GM23338 (cell line): ENCODE measurements at regions not wholly inside any gene's neighbourhood (a gene's known extent, or its start where the extent isn't known, plus 50 kb on each side); places are given as distances from the start of the nearest gene placed in this dataset.

ENCODE experiments used
- ATAC-seq: fragments of 200-7000 bp; cut with Tn5 transposase; 3 replicates; pipeline ENCODE4 v1.9.1; 2020
- DNase-seq: peaks from one replicate; pipeline ENCODE4 v3.0.0-alpha.2; 2015; ENCODE audit warnings: low spot score
- H2AFZ ChIP-seq: fragments of 200-600 bp; sonication (generic); 2 replicates; pipeline ENCODE4 v1.8.0; 2016; ENCODE audit warnings: antibody characterized with exemption, mild to moderate bottlenecking, moderate library complexity
- H3F3A ChIP-seq: fragments of 200-600 bp; sonication (generic); replicated peaks from 2 replicates; pipeline ENCODE4 v1.8.0; 2017; ENCODE audit warnings: antibody characterized with exemption, mixed run types, low read depth
- H3K27ac ChIP-seq: fragments of 200-600 bp; sonication (generic); 2 replicates; pipeline ENCODE4 v1.6.1; 2016; ENCODE audit warnings: low read depth
- H3K27me3 ChIP-seq: fragments of 200-600 bp; sonication (generic); 2 replicates; pipeline ENCODE4 v1.8.0; 2016; ENCODE audit warnings: mild to moderate bottlenecking, mixed run types, moderate library complexity; ENCODE audit not compliant: insufficient read depth
- H3K36me3 ChIP-seq: fragments of 200-600 bp; sonication (generic); 2 replicates; pipeline ENCODE4 v1.8.0; 2016; ENCODE audit warnings: mild to moderate bottlenecking; ENCODE audit not compliant: insufficient read depth
- H3K4me1 ChIP-seq: fragments of 200-600 bp; sonication (generic); 2 replicates; pipeline ENCODE4 v1.8.0; 2016; ENCODE audit warnings: mild to moderate bottlenecking, moderate library complexity; ENCODE audit not compliant: insufficient read depth
- H3K4me2 ChIP-seq: fragments of 200-600 bp; sonication (generic); 2 replicates; pipeline ENCODE4 v1.7.1; 2017; ENCODE audit warnings: mixed run types
- H3K4me3 ChIP-seq: fragments of 200-600 bp; sonication (generic); 2 replicates; pipeline ENCODE4 v1.6.1; 2016; ENCODE audit warnings: mixed run types
- H3K79me2 ChIP-seq: fragments of 200-600 bp; sonication (generic); replicated peaks from 2 replicates; pipeline ENCODE4 v1.8.0; 2017; ENCODE audit warnings: mild to moderate bottlenecking; ENCODE audit not compliant: insufficient read depth
- H3K9me2 ChIP-seq: fragments of 200-600 bp; sonication (generic); 2 replicates; pipeline ENCODE4 v1.8.0; 2017; ENCODE audit not compliant: insufficient read depth
- H4K20me1 ChIP-seq: fragments of 200-600 bp; sonication (generic); replicated peaks from 2 replicates; pipeline ENCODE4 v1.8.0; 2017; ENCODE audit warnings: mild to moderate bottlenecking; ENCODE audit not compliant: insufficient read depth
- H3K27ac Mint-ChIP-seq: 2 replicates; pipeline ENCODE4 v1.8.0; 2020; ENCODE audit warnings: inconsistent platforms, mild to moderate bottlenecking, moderate library complexity, mixed read lengths
- H3K27me3 Mint-ChIP-seq: 3 replicates; pipeline ENCODE4 v1.8.0; 2022; ENCODE audit warnings: low read depth, mild to moderate bottlenecking, moderate library complexity, mixed read lengths, inconsistent platforms; ENCODE audit not compliant: insufficient read depth, poor library complexity
- H3K36me3 Mint-ChIP-seq: 3 replicates; pipeline ENCODE4 v1.8.0; 2021; ENCODE audit warnings: low read depth, mild to moderate bottlenecking, inconsistent platforms, moderate library complexity, mixed read lengths
- H3K4me1 Mint-ChIP-seq: 3 replicates; pipeline ENCODE4 v1.8.0; 2020; ENCODE audit warnings: mild to moderate bottlenecking, inconsistent platforms, mixed read lengths
- H3K4me3 Mint-ChIP-seq: 3 replicates; pipeline ENCODE4 v1.8.0; 2021; ENCODE audit warnings: moderate library complexity, mild to moderate bottlenecking, inconsistent platforms, mixed read lengths
- H3K9me3 Mint-ChIP-seq: 3 replicates; pipeline ENCODE4 v1.8.0; 2020; ENCODE audit warnings: moderate library complexity, mild to moderate bottlenecking, inconsistent platforms, mixed read lengths
- CREB1 ChIP-seq: fragments of 250-450 bp; sonication (Bioruptor Pico); IDR thresholded peaks from 2 replicates; pipeline ENCODE4 v1.5.0; 2020; ENCODE audit warnings: low read depth, mild to moderate bottlenecking, moderate library complexity
- EZH2 ChIP-seq: fragments of 200-600 bp; sonication (generic); IDR thresholded peaks from one replicate; pipeline ENCODE4 v1.8.0; 2017; ENCODE audit warnings: antibody characterized with exemption, mild to moderate bottlenecking, low read depth; ENCODE audit not compliant: unreplicated experiment
- EZH2phosphoT487 ChIP-seq: fragments of 200-600 bp; sonication (generic); IDR thresholded peaks from one replicate; pipeline ENCODE4 v1.8.1; 2018; ENCODE audit warnings: antibody characterized with exemption; ENCODE audit not compliant: unreplicated experiment
- JUNB ChIP-seq: IDR thresholded peaks from one replicate; pipeline ENCODE4 v1.6.1; 2016; ENCODE audit warnings: antibody characterized with exemption; ENCODE audit not compliant: unreplicated experiment
- NANOG ChIP-seq: IDR thresholded peaks from 2 replicates; pipeline ENCODE4 v1.6.1; 2016; ENCODE audit warnings: antibody characterized with exemption, borderline replicate concordance
- POLR2AphosphoS5 ChIP-seq: IDR thresholded peaks from 2 replicates; pipeline ENCODE4 v1.6.1; 2016; ENCODE audit warnings: antibody characterized with exemption, low read depth
- STAT1 ChIP-seq: IDR thresholded peaks from one replicate; pipeline ENCODE4 v1.6.1; 2016; ENCODE audit warnings: antibody characterized with exemption; ENCODE audit not compliant: unreplicated experiment
- ZNF114 ChIP-seq: fragments of 250-450 bp; sonication (Bioruptor Pico); IDR thresholded peaks from 2 replicates; pipeline ENCODE4 v1.5.0; 2020; ENCODE audit warnings: mild to moderate bottlenecking, moderate library complexity
- ZNF331 ChIP-seq: fragments of 250-450 bp; sonication (Bioruptor Pico); IDR thresholded peaks from 2 replicates; pipeline ENCODE4 v1.5.0; 2020; ENCODE audit warnings: low read depth, mild to moderate bottlenecking, moderate library complexity
- TF ChIP-seq, protein P1 (sequence below): IDR thresholded peaks from 2 replicates; pipeline ENCODE4 v1.6.1; 2016; ENCODE audit warnings: antibody characterized with exemption
- TF ChIP-seq, protein P2 (sequence below): IDR thresholded peaks from one replicate; pipeline ENCODE4 v1.6.1; 2018; ENCODE audit warnings: antibody characterized with exemption; ENCODE audit not compliant: unreplicated experiment
- TF ChIP-seq, protein P3 (sequence below): fragments of 250-450 bp; sonication (Bioruptor Pico); IDR thresholded peaks from 2 replicates; pipeline ENCODE4 v1.5.0; 2020; ENCODE audit warnings: mild to moderate bottlenecking, moderate library complexity
- TF ChIP-seq, protein P4 (sequence below), 2 experiments: fragments of 200-600 bp in 1 of 2; sonication (generic) in 1 of 2; conservative IDR thresholded peaks; 2 replicates each; pipeline versions ENCODE4 v1.5.1 to v1.6.1; 2016 to 2017; ENCODE audit warnings: antibody characterized with exemption in 2 of 2, low read depth in 2 of 2, mild to moderate bottlenecking in 2 of 2, moderate library complexity in 1 of 2

DNA sequence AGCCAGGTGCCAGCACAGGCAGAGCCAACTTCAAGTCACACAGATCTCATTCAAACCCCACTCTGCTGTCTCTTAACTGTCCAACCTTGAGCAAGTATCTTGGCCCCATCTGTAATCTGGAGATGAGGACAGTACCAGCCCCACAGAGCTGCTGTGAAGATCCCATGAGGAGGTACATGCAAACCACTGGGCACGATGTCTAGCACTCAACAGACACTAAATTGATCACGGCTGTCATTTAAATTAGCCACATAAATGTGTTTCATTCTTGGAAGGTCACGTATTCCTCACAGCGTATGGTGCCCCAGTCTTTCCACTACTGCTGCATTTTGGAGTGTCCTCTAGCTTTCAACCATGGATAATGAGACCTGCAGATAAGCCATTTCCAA is 167.6 kb upstream of the ID2 start:
- Mint-ChIP-seq H3K36me3 (peaks cover 22% of the 10 kb centered on the region), H3K27me3 (peaks cover 6% of the 10 kb centered on the region), H3K9me3 (peaks cover 33% of the 10 kb centered on the region), H3K4me3 (no peak overlapping the region), H3K4me1 (no peaks in the 10 kb centered on the region; the same call in 2 of the 3 replicates), H3K27ac (no peak overlapping the region)
- H3F3A ChIP-seq: no peaks in the 10 kb centered on the region
- no peaks in the 10 kb centered on the region for H3K27me3 ChIP-seq
- H3K79me2 ChIP-seq: no peaks in the 10 kb centered on the region
- H3K9me2 ChIP-seq: no peaks in the 10 kb centered on the region
- no peaks in the 10 kb centered on the region for H3K4me1 ChIP-seq
- no peak for DNase-seq
- H3K4me3 ChIP-seq: no peak overlapping the region
- no peak for ATAC-seq
- H4K20me1 ChIP-seq: no peaks in the 10 kb centered on the region
- no peak overlapping the region for H3K4me2 ChIP-seq
- no peaks in the 10 kb centered on the region for H3K36me3 ChIP-seq
- TF ChIP-seq NANOG (no peak), JUNB (no peak), POLR2AphosphoS5 (no peak), CREB1 (CRISPR knock-in tag) (no peak), EZH2 (no peak), STAT1 (no peak), EZH2phosphoT487 (no peak), ZNF331 (no peak), ZNF114 (CRISPR knock-in tag) (no peak)
- TF ChIP-seq, protein P1, sequence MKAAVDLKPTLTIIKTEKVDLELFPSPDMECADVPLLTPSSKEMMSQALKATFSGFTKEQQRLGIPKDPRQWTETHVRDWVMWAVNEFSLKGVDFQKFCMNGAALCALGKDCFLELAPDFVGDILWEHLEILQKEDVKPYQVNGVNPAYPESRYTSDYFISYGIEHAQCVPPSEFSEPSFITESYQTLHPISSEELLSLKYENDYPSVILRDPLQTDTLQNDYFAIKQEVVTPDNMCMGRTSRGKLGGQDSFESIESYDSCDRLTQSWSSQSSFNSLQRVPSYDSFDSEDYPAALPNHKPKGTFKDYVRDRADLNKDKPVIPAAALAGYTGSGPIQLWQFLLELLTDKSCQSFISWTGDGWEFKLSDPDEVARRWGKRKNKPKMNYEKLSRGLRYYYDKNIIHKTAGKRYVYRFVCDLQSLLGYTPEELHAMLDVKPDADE: no peak
- TF ChIP-seq, protein P2, sequence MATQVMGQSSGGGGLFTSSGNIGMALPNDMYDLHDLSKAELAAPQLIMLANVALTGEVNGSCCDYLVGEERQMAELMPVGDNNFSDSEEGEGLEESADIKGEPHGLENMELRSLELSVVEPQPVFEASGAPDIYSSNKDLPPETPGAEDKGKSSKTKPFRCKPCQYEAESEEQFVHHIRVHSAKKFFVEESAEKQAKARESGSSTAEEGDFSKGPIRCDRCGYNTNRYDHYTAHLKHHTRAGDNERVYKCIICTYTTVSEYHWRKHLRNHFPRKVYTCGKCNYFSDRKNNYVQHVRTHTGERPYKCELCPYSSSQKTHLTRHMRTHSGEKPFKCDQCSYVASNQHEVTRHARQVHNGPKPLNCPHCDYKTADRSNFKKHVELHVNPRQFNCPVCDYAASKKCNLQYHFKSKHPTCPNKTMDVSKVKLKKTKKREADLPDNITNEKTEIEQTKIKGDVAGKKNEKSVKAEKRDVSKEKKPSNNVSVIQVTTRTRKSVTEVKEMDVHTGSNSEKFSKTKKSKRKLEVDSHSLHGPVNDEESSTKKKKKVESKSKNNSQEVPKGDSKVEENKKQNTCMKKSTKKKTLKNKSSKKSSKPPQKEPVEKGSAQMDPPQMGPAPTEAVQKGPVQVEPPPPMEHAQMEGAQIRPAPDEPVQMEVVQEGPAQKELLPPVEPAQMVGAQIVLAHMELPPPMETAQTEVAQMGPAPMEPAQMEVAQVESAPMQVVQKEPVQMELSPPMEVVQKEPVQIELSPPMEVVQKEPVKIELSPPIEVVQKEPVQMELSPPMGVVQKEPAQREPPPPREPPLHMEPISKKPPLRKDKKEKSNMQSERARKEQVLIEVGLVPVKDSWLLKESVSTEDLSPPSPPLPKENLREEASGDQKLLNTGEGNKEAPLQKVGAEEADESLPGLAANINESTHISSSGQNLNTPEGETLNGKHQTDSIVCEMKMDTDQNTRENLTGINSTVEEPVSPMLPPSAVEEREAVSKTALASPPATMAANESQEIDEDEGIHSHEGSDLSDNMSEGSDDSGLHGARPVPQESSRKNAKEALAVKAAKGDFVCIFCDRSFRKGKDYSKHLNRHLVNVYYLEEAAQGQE: no peak
- TF ChIP-seq, protein P3, sequence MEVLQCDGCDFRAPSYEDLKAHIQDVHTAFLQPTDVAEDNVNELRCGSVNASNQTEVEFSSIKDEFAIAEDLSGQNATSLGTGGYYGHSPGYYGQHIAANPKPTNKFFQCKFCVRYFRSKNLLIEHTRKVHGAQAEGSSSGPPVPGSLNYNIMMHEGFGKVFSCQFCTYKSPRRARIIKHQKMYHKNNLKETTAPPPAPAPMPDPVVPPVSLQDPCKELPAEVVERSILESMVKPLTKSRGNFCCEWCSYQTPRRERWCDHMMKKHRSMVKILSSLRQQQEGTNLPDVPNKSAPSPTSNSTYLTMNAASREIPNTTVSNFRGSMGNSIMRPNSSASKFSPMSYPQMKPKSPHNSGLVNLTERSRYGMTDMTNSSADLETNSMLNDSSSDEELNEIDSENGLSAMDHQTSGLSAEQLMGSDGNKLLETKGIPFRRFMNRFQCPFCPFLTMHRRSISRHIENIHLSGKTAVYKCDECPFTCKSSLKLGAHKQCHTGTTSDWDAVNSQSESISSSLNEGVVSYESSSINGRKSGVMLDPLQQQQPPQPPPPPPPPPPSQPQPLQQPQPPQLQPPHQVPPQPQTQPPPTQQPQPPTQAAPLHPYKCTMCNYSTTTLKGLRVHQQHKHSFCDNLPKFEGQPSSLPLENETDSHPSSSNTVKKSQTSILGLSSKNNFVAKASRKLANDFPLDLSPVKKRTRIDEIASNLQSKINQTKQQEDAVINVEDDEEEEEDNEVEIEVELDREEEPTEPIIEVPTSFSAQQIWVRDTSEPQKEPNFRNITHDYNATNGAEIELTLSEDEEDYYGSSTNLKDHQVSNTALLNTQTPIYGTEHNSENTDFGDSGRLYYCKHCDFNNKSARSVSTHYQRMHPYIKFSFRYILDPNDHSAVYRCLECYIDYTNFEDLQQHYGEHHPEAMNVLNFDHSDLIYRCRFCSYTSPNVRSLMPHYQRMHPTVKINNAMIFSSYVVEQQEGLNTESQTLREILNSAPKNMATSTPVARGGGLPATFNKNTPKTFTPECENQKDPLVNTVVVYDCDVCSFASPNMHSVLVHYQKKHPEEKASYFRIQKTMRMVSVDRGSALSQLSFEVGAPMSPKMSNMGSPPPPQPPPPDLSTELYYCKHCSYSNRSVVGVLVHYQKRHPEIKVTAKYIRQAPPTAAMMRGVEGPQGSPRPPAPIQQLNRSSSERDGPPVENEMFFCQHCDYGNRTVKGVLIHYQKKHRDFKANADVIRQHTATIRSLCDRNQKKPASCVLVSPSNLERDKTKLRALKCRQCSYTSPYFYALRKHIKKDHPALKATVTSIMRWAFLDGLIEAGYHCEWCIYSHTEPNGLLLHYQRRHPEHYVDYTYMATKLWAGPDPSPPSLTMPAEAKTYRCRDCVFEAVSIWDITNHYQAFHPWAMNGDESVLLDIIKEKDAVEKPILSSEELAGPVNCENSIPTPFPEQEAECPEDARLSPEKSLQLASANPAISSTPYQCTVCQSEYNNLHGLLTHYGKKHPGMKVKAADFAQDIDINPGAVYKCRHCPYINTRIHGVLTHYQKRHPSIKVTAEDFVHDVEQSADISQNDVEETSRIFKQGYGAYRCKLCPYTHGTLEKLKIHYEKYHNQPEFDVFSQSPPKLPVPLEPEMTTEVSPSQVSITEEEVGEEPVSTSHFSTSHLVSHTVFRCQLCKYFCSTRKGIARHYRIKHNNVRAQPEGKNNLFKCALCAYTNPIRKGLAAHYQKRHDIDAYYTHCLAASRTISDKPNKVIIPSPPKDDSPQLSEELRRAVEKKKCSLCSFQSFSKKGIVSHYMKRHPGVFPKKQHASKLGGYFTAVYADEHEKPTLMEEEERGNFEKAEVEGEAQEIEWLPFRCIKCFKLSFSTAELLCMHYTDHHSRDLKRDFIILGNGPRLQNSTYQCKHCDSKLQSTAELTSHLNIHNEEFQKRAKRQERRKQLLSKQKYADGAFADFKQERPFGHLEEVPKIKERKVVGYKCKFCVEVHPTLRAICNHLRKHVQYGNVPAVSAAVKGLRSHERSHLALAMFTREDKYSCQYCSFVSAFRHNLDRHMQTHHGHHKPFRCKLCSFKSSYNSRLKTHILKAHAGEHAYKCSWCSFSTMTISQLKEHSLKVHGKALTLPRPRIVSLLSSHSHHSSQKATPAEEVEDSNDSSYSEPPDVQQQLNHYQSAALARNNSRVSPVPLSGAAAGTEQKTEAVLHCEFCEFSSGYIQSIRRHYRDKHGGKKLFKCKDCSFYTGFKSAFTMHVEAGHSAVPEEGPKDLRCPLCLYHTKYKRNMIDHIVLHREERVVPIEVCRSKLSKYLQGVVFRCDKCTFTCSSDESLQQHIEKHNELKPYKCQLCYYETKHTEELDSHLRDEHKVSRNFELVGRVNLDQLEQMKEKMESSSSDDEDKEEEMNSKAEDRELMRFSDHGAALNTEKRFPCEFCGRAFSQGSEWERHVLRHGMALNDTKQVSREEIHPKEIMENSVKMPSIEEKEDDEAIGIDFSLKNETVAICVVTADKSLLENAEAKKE (CRISPR knock-in tag): no peak
- TF ChIP-seq, protein P4, sequence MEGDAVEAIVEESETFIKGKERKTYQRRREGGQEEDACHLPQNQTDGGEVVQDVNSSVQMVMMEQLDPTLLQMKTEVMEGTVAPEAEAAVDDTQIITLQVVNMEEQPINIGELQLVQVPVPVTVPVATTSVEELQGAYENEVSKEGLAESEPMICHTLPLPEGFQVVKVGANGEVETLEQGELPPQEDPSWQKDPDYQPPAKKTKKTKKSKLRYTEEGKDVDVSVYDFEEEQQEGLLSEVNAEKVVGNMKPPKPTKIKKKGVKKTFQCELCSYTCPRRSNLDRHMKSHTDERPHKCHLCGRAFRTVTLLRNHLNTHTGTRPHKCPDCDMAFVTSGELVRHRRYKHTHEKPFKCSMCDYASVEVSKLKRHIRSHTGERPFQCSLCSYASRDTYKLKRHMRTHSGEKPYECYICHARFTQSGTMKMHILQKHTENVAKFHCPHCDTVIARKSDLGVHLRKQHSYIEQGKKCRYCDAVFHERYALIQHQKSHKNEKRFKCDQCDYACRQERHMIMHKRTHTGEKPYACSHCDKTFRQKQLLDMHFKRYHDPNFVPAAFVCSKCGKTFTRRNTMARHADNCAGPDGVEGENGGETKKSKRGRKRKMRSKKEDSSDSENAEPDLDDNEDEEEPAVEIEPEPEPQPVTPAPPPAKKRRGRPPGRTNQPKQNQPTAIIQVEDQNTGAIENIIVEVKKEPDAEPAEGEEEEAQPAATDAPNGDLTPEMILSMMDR (conservative IDR thresholded peaks at IDR 0.05; ENCODE audit: low read depth in 2 of 2): no peak
- no peak overlapping the region for H2AFZ ChIP-seq
- no peak overlapping the region for H3K27ac ChIP-seq
